Neutrophil (primary cell): ENCODE measurements at regions not wholly inside any gene's neighbourhood (a gene's known extent, or its start where the extent isn't known, plus 50 kb on each side); places are given as distances from the start of the nearest gene placed in this dataset.

Source experiments
- H3K27ac ChIP-seq: fragments of 200-600 bp; sonication (generic); 2 replicates; pipeline ENCODE4 v1.5.1; 2016; ENCODE audit warnings: mild to moderate bottlenecking, moderate library complexity
- H3K27me3 ChIP-seq: fragments of 200-600 bp; sonication (generic); 2 replicates; pipeline ENCODE4 v1.6.0; 2016; ENCODE audit warnings: mild to moderate bottlenecking
- H3K36me3 ChIP-seq: fragments of 200-600 bp; sonication (generic); 2 replicates; pipeline ENCODE4 v1.5.1; 2017
- H3K4me1 ChIP-seq, 2 experiments: fragments of 200-600 bp in 1 of 2; sonication (generic) in 1 of 2; 1 replicate in 1 of 2; 2 replicates in 1 of 2; pipeline versions ENCODE4 v1.5.1 to v1.6.1; 2013 to 2016; ENCODE audit warnings: low read depth in 1 of 2, low read length in 1 of 2, mild to moderate bottlenecking in 1 of 2, moderate library complexity in 1 of 2; ENCODE audit not compliant: control insufficient read depth in 1 of 2, insufficient read depth in 1 of 2
- H3K4me3 ChIP-seq, 2 experiments: fragments of 200-600 bp in 1 of 2; sonication (generic) in 1 of 2; 1 replicate in 1 of 2; 2 replicates in 1 of 2; pipeline ENCODE4 v1.5.1; 2013 to 2016; ENCODE audit warnings: low read depth in 1 of 2, low read length in 1 of 2, mild to moderate bottlenecking in 1 of 2, moderate library complexity in 1 of 2
- H3K9me3 ChIP-seq: fragments of 200-600 bp; sonication (generic); 2 replicates; pipeline ENCODE4 v1.5.1; 2016
- TF ChIP-seq, protein P1 (sequence below): fragments of 200-600 bp; sonication (generic); IDR thresholded peaks from 2 replicates; pipeline ENCODE4 v1.5.1; 2016; ENCODE audit warnings: antibody characterized with exemption

GRCh38 chr18:44466997-44467396 lies 213.7 kb upstream of the SETBP1 start:
- no peak overlapping the region for H3K27ac ChIP-seq
- no peaks in the 10 kb centered on the region for H3K27me3 ChIP-seq
- no peak overlapping the region for H3K4me3 ChIP-seq
- TF ChIP-seq, protein P1, sequence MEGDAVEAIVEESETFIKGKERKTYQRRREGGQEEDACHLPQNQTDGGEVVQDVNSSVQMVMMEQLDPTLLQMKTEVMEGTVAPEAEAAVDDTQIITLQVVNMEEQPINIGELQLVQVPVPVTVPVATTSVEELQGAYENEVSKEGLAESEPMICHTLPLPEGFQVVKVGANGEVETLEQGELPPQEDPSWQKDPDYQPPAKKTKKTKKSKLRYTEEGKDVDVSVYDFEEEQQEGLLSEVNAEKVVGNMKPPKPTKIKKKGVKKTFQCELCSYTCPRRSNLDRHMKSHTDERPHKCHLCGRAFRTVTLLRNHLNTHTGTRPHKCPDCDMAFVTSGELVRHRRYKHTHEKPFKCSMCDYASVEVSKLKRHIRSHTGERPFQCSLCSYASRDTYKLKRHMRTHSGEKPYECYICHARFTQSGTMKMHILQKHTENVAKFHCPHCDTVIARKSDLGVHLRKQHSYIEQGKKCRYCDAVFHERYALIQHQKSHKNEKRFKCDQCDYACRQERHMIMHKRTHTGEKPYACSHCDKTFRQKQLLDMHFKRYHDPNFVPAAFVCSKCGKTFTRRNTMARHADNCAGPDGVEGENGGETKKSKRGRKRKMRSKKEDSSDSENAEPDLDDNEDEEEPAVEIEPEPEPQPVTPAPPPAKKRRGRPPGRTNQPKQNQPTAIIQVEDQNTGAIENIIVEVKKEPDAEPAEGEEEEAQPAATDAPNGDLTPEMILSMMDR = no peak
- H3K36me3 ChIP-seq = no peaks in the 10 kb centered on the region
- H3K4me1 ChIP-seq = no peaks in the 10 kb centered on the region
- no peaks in the 10 kb centered on the region for H3K9me3 ChIP-seq

DNA sequence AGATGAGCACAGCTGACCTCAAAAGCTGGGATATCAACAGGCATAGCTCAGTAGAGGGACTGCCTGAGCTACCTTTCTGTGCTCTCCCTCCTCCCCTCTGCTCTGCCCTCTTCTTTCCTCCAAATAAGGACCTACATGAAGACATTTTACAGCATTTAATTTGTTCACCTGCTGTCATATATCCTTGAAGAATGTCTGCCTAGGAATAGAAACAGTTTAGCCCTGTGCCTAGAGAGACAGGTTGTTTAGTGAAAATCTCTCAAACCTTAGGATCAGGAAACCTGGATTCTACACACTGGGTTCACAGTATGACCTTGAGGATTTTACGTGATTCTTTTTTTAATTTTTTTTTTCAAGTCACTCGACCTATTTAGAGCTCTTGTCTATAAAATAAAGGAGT lies 213.0 kb upstream of the SETBP1 start:
- TF ChIP-seq, protein P1 = no peak
- Histone ChIP-seq H3K4me1 (no peaks in the 10 kb centered on the region), H3K27ac (no peak overlapping the region), H3K36me3 (no peaks in the 10 kb centered on the region), H3K9me3 (no peaks in the 10 kb centered on the region), H3K27me3 (no peaks in the 10 kb centered on the region), H3K4me3 (no peak overlapping the region)

DNA sequence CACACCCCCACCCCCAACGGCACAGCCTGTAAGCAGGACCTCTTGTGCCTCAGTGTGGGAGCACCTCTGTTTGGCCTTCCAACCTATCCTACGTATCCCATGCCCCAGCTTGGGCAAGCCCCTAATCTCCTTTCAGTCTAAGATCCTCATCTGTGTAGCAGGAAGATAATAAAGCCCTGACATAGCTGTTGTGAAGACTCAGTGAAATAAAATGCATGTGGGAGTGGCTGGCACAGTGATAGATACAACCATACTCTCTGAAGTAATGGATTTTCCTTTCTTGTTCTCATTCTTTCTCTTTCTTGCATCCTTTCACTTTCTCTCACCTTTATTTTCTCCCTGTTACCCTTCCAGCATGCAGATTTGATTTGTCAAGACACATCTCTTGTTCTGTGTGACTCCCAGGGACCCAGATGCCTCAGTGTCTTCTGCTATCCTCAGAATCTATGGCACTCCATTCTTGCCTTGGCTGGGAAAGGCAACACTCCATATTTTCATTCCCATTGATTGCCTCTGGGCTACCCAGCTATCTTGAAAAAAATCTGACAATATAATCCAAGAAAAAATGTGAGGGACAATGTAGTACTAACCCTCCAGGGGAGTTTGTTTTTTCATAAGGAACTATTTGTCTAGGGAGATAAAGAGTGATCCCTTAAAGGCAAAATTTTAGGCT lies 207.2 kb upstream of the SETBP1 start:
- Histone ChIP-seq H3K4me1 (no peaks in the 10 kb centered on the region), H3K27me3 (no peaks in the 10 kb centered on the region), H3K4me3 (no peak overlapping the region), H3K9me3 (no peaks in the 10 kb centered on the region), H3K36me3 (no peaks in the 10 kb centered on the region), H3K27ac (no peak overlapping the region)
- TF ChIP-seq, protein P1 = no peak

- Histone ChIP-seq H3K36me3 (no peaks in the 10 kb centered on the region), H3K27me3 (no peaks in the 10 kb centered on the region), H3K27ac (no peak overlapping the region), H3K4me1 (no peaks in the 10 kb centered on the region), H3K9me3 (no peaks in the 10 kb centered on the region), H3K4me3 (no peak overlapping the region)
- TF ChIP-seq, protein P1 = no peak
Observed at GRCh38 chr18:44474067-44474411, 206.6 kb upstream of the SETBP1 start.

DNA sequence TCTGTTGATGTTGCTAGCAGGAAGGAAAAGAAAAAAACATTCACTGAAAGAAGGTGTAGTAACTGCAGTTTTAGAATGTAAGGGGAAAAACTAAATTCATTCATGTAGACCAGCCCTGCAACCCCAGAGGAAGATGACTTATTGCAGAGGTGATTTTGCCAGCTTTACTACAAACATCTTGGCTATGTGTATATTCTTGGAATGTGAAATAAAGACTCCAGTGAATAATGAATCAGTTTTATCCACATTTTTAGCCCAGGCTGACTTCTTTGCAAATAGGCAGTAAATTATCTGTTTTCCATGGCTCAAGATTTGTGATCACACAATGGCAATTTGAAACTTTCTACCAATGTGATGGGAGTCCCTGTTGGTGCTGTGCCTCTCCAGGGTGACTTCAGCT lies 206.1 kb upstream of the SETBP1 start:
- H3K36me3 ChIP-seq = no peaks in the 10 kb centered on the region
- no peak overlapping the region for H3K4me3 ChIP-seq
- no peak overlapping the region for H3K27ac ChIP-seq
- no peaks in the 10 kb centered on the region for H3K4me1 ChIP-seq
- TF ChIP-seq, protein P1 = no peak
- H3K27me3 ChIP-seq = no peaks in the 10 kb centered on the region
- no peaks in the 10 kb centered on the region for H3K9me3 ChIP-seq

GRCh38 chr18:44482761-44483160 lies 197.9 kb upstream of the SETBP1 start:
- H3K27me3 ChIP-seq = no peaks in the 10 kb centered on the region
- H3K27ac ChIP-seq = no peak overlapping the region
- no peaks in the 10 kb centered on the region for H3K36me3 ChIP-seq
- TF ChIP-seq, protein P1 = no peak
- no peaks in the 10 kb centered on the region for H3K4me1 ChIP-seq
- no peak overlapping the region for H3K4me3 ChIP-seq
- H3K9me3 ChIP-seq = no peaks in the 10 kb centered on the region
